Coronary artery (tissue), 2 donors: ENCODE measurements at regions not wholly inside any gene's neighbourhood (a gene's known extent, or its start where the extent isn't known, plus 50 kb on each side); places are given as distances from the start of the nearest gene placed in this dataset.

ENCODE experiments used
- DNase-seq: peaks from one replicate; pipeline ENCODE4 v3.0.0-alpha.2; 2017; ENCODE audit warnings: low spot score
- H3K27ac ChIP-seq, 2 donors: fragments of 200-600 bp; sonication (generic); one replicate each; pipeline ENCODE4 v1.5.1; 2016 to 2019
- H3K4me3 ChIP-seq: fragments of 200-600 bp; sonication (generic); 2 replicates; pipeline ENCODE4 v1.5.1; 2016; ENCODE audit warnings: mild to moderate bottlenecking, moderate library complexity
- CTCF ChIP-seq: fragments of 200-600 bp; sonication (generic); IDR thresholded peaks from one replicate; pipeline ENCODE4 v1.5.1; 2019; ENCODE audit warnings: antibody characterized with exemption

GRCh38 chr17:77027271-77027889, 113.4 kb upstream of the SEC14L1 start:
- Histone ChIP-seq H3K27ac (no peak overlapping the region), H3K4me3 (no peak overlapping the region)
- TF ChIP-seq CTCF = no peak
- no peak for DNase-seq

GRCh38 chr17:77028900-77029299, 111.9 kb upstream of the SEC14L1 start:
- TF ChIP-seq CTCF = no peak
- no peak for DNase-seq
- Histone ChIP-seq H3K4me3 (no peak overlapping the region), H3K27ac (no peak overlapping the region)

GRCh38 chr17:77032929-77033328, 107.8 kb upstream of the SEC14L1 start:
- no peak for TF ChIP-seq CTCF
- H3K4me3 ChIP-seq = no peak overlapping the region
- no peak overlapping the region for H3K27ac ChIP-seq
- DNase-seq = no peak

GRCh38 chr17:77033892-77034404, 106.8 kb upstream of the SEC14L1 start:
- DNase-seq = no peak
- Histone ChIP-seq H3K27ac (no peak overlapping the region), H3K4me3 (no peak overlapping the region)
- TF ChIP-seq CTCF = no peak

- no peak for TF ChIP-seq CTCF
- H3K27ac ChIP-seq = no peak overlapping the region
- H3K4me3 ChIP-seq = no peak overlapping the region
- no peak for DNase-seq
Observed at GRCh38 chr17:77034677-77035424, 105.9 kb upstream of the SEC14L1 start.

GRCh38 chr17:77035526-77035925, 105.2 kb upstream of the SEC14L1 start:
- H3K27ac ChIP-seq = no peak overlapping the region
- TF ChIP-seq CTCF = no peak

More at GRCh38 chr17:77035526-77035925, 105.2 kb upstream of the SEC14L1 start:
- no peak overlapping the region for H3K4me3 ChIP-seq
- no peak for DNase-seq
